Fibroblast of pulmonary artery (primary cell): ENCODE measurements at regions not wholly inside any gene's neighbourhood (a gene's known extent, or its start where the extent isn't known, plus 50 kb on each side); places are given as distances from the start of the nearest gene placed in this dataset.

Source experiments
- DNase-seq: peaks from one replicate; pipeline ENCODE4 v3.0.0-alpha.2; 2010; ENCODE audit warnings: low read depth
- H3K4me3 ChIP-seq: replicated peaks from 2 replicates; pipeline ENCODE4 v1.5.1; 2011; ENCODE audit warnings: low read depth, mild to moderate bottlenecking, control low read depth, low read length, moderate library complexity
- CTCF ChIP-seq: IDR thresholded peaks from 2 replicates; pipeline ENCODE4 v1.5.1; 2011; ENCODE audit warnings: mild to moderate bottlenecking, control low read depth, low read length, inconsistent platforms; ENCODE audit errors: missing control alignments

DNA sequence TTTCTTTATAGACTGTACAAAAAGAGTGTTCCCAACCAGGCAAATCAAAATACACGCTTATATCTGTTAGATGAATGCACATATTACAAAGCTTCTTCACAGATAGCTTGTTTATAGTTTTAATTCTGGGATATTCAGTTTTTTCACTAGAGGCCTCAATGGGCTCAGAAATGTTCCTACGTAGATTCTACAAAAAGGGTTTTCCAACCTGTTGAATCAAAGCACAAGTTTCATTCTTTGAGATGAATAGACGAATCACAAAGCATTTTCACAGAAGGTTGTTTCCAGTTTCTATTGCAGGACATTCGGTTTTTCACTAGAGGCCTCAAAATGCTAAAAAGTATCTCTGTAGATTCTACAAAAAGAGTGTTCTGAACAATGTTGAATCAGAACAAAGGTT is 1490.3 kb downstream of the UQCRFS1 start:
- no peak for TF ChIP-seq CTCF

GRCh38 chr19:27720155-27720554 is 1492.8 kb downstream of the UQCRFS1 start:
- no peak for TF ChIP-seq CTCF
- no peak for DNase-seq
- no peak overlapping the region for H3K4me3 ChIP-seq

More for the DNA sequence above, 1490.3 kb downstream of the UQCRFS1 start:
- H3K4me3 ChIP-seq, result no peak overlapping the region
- no peak for DNase-seq

DNA sequence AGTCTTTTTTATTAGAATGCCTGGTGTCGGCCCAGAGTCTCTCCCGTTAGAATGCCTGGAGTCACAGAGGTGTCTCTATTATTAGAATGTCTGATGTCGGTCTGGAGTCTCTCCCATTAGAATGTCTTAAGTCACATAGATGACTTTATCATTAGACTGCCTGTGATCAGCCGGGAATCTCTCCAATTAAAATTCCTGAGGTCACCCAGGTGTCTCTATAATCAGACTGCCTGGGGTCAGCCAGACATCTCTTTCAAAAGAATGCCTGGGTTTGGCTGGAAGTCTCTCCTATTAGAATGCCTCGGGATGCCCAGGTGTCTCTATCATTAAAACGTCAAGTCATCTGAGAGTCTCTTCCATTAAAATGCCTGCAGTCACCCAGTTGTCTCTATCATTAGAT is 1493.9 kb downstream of the UQCRFS1 start:
- no peak overlapping the region for H3K4me3 ChIP-seq
- TF ChIP-seq CTCF, result no peak
- no peak for DNase-seq

DNA sequence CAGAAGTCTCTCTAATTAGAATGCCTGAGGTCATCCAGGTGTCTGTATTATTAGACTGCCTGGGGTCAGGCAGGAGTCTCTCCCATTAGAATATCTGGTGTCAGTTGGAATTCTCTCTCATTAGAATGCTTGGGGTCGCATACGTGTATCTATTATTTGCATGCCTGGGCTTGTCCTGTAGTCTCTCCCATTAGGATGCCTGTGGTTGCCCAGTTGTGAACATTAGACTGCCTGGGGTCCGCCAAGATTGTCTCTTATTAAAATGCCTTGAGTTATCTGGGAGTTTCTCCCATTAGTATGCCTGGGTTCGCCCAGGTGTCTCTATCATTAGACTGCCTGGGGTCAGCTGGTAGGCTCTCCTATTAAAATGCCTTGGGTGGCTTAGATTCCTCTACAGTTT is 1494.7 kb downstream of the UQCRFS1 start:
- H3K4me3 ChIP-seq, result no peak overlapping the region
- no peak for TF ChIP-seq CTCF
- no peak for DNase-seq

GRCh38 chr19:27717825-27718224 is 1495.1 kb downstream of the UQCRFS1 start:
- no peak overlapping the region for H3K4me3 ChIP-seq
- no peak for TF ChIP-seq CTCF
- DNase-seq, result no peak

GRCh38 chr19:27716922-27717321 is 1496.0 kb downstream of the UQCRFS1 start:
- no peak overlapping the region for H3K4me3 ChIP-seq
- no peak for TF ChIP-seq CTCF
- no peak for DNase-seq

DNA sequence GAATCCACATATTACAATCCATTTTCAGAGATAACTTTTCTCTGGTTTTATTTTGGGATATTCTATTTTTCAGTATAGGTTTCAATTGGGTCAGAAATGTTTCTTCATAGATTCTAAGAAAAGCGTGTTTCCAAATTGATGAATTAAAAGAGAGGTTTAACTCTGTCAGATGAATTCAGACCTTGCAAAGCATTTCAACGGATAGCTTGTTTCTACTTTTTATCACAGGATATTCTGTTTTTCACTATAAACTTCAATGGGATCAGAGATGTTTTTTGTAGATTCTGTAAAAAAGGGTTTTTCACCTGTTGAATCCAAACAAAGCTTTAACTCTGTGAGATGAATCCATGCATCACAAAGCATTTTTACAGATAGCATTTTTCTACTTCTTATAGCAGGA is 1498.1 kb downstream of the UQCRFS1 start:
- no peak for DNase-seq
- TF ChIP-seq CTCF, result no peak

More for the DNA sequence above, 1498.1 kb downstream of the UQCRFS1 start:
- no peak overlapping the region for H3K4me3 ChIP-seq
